SK-N-MC (cell line): ENCODE measurements at regions not wholly inside any gene's neighbourhood (a gene's known extent, or its start where the extent isn't known, plus 50 kb on each side); places are given as distances from the start of the nearest gene placed in this dataset.

ENCODE experiments used
- DNase-seq: peaks from one replicate; pipeline ENCODE4 v3.0.0-alpha.2; 2011; ENCODE audit warnings: low read depth, low spot score
- H3K27ac ChIP-seq: fragments of 200-600 bp; sonication (generic); 2 replicates; pipeline ENCODE4 v1.5.1; 2016; ENCODE audit warnings: mixed run types
- H3K36me3 ChIP-seq: fragments of 200-600 bp; sonication (generic); 2 replicates; pipeline ENCODE4 v1.6.1; 2017; ENCODE audit warnings: antibody characterized with exemption, low read length, mixed read lengths; ENCODE audit not compliant: insufficient read depth
- H3K4me3 ChIP-seq: fragments of 200-600 bp; sonication (generic); 2 replicates; pipeline ENCODE4 v1.5.1; 2016
- H3K9ac ChIP-seq: fragments of 200-600 bp; sonication (generic); 2 replicates; pipeline ENCODE4 v1.8.0; 2017; ENCODE audit warnings: mixed run types, mixed read lengths; ENCODE audit not compliant: insufficient read length
- H3K9me3 ChIP-seq: fragments of 200-600 bp; sonication (generic); 2 replicates; pipeline ENCODE4 v1.6.1; 2017; ENCODE audit warnings: low read depth, mild to moderate bottlenecking, antibody characterized with exemption, low read length, moderate library complexity, mixed read lengths
- EZH2 ChIP-seq: fragments of 200-600 bp; sonication (generic); IDR thresholded peaks from one replicate; pipeline ENCODE4 v1.6.1; 2017; ENCODE audit warnings: antibody characterized with exemption
- FOXP2 ChIP-seq: optimal IDR thresholded peaks from 2 replicates; pipeline ENCODE3; 2011; ENCODE audit warnings: mild to moderate bottlenecking, moderate library complexity; ENCODE audit not compliant: insufficient read depth; ENCODE audit errors: extremely low read length, control extremely low read depth
- POLR2AphosphoS5 ChIP-seq: IDR thresholded peaks from 2 replicates; pipeline ENCODE4 v1.6.1; 2012; ENCODE audit warnings: mild to moderate bottlenecking, low read depth, low read length, borderline replicate concordance

DNA sequence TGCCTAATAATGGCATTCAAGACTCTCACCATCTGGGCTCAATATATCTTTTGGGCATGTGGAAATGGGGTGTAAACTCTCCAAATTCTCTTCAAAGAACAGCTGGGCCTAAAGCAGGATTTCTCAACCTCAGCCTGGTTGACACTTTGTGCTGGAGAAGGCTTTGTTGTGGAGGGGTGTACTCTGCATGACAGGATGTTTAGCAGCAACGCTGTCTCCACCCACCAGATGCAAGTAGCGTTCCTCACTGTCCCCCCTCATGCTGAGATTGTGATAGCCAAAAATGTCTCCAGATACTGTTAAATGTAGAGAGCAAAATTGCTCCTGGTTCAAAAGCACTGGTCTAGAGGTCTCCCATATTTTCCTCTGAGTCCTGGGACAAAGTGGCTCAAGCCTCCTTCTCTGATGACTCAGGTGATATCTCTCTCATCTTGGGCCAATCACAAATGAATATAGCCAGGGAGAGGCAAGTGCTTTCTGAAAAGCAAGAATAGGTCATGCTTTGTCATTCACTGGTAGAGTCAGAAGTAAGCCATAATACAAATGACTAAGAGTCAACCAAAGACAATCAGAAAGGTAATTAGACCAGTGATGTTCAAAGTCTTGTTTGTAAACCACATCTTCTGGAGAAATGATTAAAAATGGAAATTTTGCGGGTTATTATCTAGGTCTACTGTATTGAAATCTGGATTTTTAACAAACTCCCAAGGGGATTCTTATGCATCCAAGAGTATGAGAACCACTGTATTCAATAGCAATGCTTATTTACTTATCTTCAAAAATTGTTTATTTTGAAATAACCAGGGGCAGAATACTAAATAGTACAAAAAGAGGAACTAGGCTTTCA lies 330.8 kb downstream of the PTEN start:
- H3K9me3 ChIP-seq: no peaks in the 10 kb centered on the region
- H3K36me3 ChIP-seq: no peaks in the 10 kb centered on the region
- no peak overlapping the region for H3K9ac ChIP-seq
- no peak overlapping the region for H3K4me3 ChIP-seq
- no peak for DNase-seq
- no peak for TF ChIP-seq POLR2AphosphoS5
- no peak overlapping the region for H3K27ac ChIP-seq

DNA sequence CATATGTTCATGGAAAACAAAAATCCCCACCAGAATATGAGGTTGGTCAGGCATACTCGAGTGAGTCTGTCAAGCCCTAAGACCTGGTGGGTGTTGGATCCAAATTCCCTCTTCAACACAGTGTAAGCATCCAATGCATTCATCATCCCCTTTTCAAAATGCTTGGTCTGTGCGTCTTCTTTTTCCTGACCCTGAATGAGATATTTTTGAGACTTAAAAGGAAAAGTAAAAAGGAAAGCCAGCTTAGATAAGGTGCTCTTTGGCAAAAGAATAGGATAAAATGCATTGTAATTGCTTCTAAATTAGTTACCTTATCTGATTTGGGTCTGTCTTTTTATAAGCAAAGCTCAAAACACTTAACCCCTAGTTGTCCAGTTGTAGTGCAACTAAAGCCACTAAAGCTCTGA lies 331.5 kb downstream of the PTEN start:
- Histone ChIP-seq H3K36me3 (no peaks in the 10 kb centered on the region), H3K4me3 (no peak overlapping the region), H3K9ac (no peak overlapping the region), H3K27ac (no peak overlapping the region), H3K9me3 (no peaks in the 10 kb centered on the region)
- TF ChIP-seq EZH2 (no peak), FOXP2 (no peak), POLR2AphosphoS5 (no peak)
- no peak for DNase-seq

DNA sequence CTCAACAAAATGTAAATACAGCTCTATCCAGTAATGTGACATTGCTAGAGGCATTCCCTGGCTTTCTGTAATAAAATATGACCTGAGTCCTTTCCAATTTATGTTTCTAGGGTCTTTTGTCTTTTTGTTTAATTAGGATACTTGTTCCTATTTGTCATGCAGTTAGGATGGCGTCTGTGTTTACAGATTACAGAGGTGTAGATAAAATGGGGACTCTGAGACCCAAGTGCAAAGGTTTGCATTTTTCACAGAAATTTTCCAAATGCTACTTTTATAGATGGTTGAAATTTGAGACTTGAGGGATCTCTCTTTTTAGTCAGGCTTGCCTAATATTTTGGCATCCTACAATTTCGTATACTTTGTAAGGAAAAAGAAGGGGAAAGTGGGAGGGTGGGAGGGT lies 332.4 kb downstream of the PTEN start:
- TF ChIP-seq EZH2 (no peak), FOXP2 (no peak), POLR2AphosphoS5 (no peak)
- no peaks in the 10 kb centered on the region for H3K36me3 ChIP-seq
- no peak overlapping the region for H3K9ac ChIP-seq
- H3K9me3 ChIP-seq: no peaks in the 10 kb centered on the region
- no peak overlapping the region for H3K4me3 ChIP-seq
- no peak for DNase-seq
- no peak overlapping the region for H3K27ac ChIP-seq

DNA sequence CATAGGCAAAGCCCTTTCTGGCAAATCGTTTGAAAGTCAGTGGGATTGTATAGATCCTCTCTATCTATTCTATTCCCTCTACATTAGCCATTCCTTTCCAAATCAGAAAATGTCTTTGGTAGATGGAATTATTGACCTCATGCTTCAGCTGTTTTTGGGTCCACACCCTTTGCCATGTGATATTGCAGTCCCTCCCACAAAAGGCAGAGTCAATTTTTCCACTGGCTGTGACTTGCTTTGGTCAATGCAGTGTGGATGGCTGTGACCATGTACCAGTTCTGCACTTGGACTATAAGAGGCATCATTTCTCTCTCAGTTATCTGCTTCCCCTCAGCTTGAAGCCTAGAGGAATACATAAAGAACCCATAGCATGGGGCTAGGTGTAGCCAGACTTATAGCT lies 332.9 kb downstream of the PTEN start:
- Histone ChIP-seq H3K9me3 (no peaks in the 10 kb centered on the region), H3K36me3 (no peaks in the 10 kb centered on the region), H3K27ac (no peak overlapping the region), H3K4me3 (no peak overlapping the region), H3K9ac (no peak overlapping the region)
- TF ChIP-seq EZH2: no peak
- no peak for TF ChIP-seq POLR2AphosphoS5
- no peak for TF ChIP-seq FOXP2
- DNase-seq: no peak

DNA sequence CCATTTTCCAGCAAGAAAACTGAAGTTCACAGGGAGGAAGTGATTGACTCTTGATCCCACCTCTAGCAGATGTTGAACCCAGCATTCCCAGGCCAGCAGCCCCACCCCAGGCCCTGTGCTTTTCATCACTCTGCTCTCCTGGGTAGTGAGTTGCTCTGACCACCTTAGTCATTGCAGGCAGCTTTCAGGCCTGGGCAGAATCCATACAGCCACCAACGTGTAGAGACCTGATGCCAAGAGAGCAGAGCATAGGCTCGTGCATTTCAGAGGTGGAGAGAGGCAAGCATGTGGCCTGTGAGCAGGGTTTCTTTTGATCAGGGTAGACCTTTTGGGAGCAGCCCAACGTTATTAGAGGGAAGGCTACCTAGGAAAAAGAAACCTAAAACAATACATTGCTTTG lies 334.6 kb downstream of the PTEN start:
- DNase-seq: no peak
- no peak overlapping the region for H3K4me3 ChIP-seq
- no peak overlapping the region for H3K9ac ChIP-seq
- no peak overlapping the region for H3K27ac ChIP-seq
- no peaks in the 10 kb centered on the region for H3K9me3 ChIP-seq
- no peak for TF ChIP-seq POLR2AphosphoS5
- TF ChIP-seq EZH2: no peak
- no peak for TF ChIP-seq FOXP2
- no peaks in the 10 kb centered on the region for H3K36me3 ChIP-seq

DNA sequence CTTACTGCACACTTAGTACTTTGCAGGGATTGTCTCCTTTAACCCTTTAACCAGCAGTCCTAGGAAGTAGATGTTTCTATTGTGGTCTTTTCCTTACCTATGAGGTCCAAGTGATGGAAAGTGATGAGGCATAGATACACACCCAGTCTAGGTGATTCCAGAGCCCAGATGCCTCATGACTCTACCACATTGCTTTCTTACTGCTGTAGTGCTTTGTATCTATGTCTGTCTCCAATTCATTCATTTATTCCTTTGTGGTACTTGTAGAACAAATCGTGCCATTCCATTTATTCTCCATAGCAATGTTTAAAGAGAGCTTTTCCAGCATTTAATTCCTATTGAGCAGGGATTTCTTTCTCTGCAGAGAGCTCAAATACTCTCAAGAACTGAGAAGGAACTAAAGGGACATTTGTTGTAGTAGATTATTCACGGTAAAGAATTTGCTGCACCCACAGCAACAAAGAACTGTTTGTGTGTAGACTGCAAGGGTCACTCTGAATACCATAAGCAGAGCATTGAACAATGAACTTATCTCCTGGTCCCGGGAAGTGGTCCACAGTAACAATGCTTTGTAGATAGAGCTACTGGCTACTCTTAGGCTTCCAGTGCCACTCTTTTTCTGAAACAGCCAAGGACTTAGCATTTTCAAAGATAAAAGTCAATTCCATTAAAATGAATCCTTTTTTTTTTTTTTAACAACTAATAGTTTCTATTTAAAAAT lies 337.0 kb downstream of the PTEN start:
- no peak for DNase-seq
- H3K27ac ChIP-seq: no peak overlapping the region
- no peak for TF ChIP-seq EZH2
- H3K9me3 ChIP-seq: no peaks in the 10 kb centered on the region
- no peak overlapping the region for H3K4me3 ChIP-seq
- H3K9ac ChIP-seq: no peak overlapping the region
- H3K36me3 ChIP-seq: no peaks in the 10 kb centered on the region

DNA sequence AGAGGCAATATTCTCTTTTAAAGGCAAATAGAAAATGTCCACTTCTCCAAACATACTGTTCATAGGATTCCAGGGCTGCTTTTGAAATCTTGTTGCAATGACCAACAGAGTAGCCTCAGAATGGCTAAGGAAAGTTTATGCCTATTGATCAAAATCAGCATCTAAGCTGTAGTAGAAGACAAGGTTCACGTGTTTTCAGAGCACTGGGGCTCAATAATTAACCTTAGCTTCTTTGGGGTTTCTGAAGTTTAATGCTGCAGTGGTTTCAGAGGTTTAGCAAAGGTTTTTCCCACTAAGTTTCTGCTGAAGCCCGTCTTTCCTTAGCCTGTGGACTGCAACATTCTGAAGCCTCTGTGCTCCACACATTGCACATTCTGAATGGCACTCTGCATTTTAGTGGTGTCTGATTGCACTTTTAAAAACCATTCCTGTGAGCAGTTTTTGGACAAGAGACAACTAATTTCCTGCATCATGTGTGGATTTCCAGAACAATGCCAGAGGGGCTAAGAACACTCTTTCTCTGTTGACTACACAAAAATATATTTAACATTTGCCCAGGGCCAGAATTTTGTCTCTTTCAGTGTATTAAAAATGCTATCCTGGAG lies 342.5 kb downstream of the PTEN start:
- DNase-seq: no peak
- TF ChIP-seq FOXP2 (no peak), EZH2 (no peak), POLR2AphosphoS5 (no peak)
- H3K27ac ChIP-seq: no peak overlapping the region
- H3K9ac ChIP-seq: no peak overlapping the region
- no peaks in the 10 kb centered on the region for H3K9me3 ChIP-seq
- H3K36me3 ChIP-seq: no peaks in the 10 kb centered on the region
- H3K4me3 ChIP-seq: no peak overlapping the region

DNA sequence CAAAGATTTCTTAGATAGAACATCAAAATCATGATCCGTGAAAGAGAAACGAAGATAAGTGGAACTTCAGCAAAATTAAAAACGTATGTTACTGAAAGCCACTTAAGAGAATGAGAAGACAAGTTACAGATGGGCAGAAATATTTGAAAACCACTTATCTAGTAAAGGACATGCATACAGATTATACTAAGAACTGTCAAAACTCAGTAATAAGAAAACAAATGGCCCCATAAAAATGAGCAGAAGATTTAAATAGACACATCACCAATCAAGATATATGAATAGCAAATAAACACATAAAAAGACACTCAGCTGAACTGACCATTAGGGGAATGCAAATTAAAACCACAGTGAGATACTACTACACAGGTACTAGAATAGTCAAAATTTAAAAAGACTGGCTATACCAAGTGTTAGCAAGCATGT lies 343.7 kb downstream of the PTEN start:
- no peaks in the 10 kb centered on the region for H3K36me3 ChIP-seq
- DNase-seq: no peak
- H3K9me3 ChIP-seq: no peaks in the 10 kb centered on the region

More for the DNA sequence above, 343.7 kb downstream of the PTEN start:
- no peak for TF ChIP-seq FOXP2
- Histone ChIP-seq H3K27ac (no peak overlapping the region), H3K9ac (no peak overlapping the region), H3K4me3 (no peak overlapping the region)
